HepG2 (cell line): ENCODE measurements at regions not wholly inside any gene's neighbourhood (a gene's known extent, or its start where the extent isn't known, plus 50 kb on each side); places are given as distances from the start of the nearest gene placed in this dataset.
A peak's percentile ranks its signal among the peaks of the same experiment; 100 is the strongest.

ENCODE experiments used
- ATAC-seq: fragments of 200-7000 bp; cut with Tn5 transposase; 3 replicates; pipeline ENCODE4 v1.9.1; 2020; ENCODE audit warnings: mild to moderate bottlenecking, moderate library complexity
- BruUV-seq: library from RNA; stranded (reverse); fragments of 400-500 nt; replicated peaks from 2 replicates; lab custom pipeline; 2021; lab: Mats Ljungman, UMichigan
- CTCF ChIA-PET: fragments of 300-600 bp; formaldehyde crosslinking; extraction: SDS; loops from one replicate; lab custom pipeline; 2021; ENCODE audit warnings: low total read pairs, inconsistent platforms, low intra/inter-chr PET ratio; lab: Yijun Ruan, JAX
- POLR2A ChIA-PET: fragments of 350-600 bp; sonication (Branson Sonifier 250); formaldehyde crosslinking; loops from one replicate; lab custom pipeline; 2020; ENCODE audit warnings: antibody characterized with exemption, inconsistent platforms; lab: Yijun Ruan, JAX
- DNase-seq: peaks from one replicate; pipeline ENCODE4 v3.0.0-alpha.2; 2015; ENCODE audit warnings: low spot score
- FAIRE-seq: peaks from 3 replicates; lab custom pipeline; 2011; peaks lifted over from hg19 to GRCh38; lab: Jason Lieb, UNC
- H2AFZ ChIP-seq: one replicate; pipeline ENCODE4 v1.6.1; 2011; ENCODE audit warnings: low read length, inconsistent platforms
- H3K27ac ChIP-seq: fragments of 300-600 bp; 3 replicates; pipeline ENCODE4 v1.8.0; 2011; ENCODE audit warnings: mixed run types, mild to moderate bottlenecking, mixed read lengths, low read length, inconsistent platforms; ENCODE audit not compliant: insufficient read depth; ENCODE audit errors: extremely low read length
- H3K27me3 ChIP-seq, 2 experiments: fragments of 200-600 bp in 1 of 2; 2 replicates in 1 of 2; 3 replicates in 1 of 2; pipeline versions ENCODE4 v1.6.0 to v1.8.0; 2011; ENCODE audit warnings: low read length in 2 of 2, mild to moderate bottlenecking in 2 of 2, moderate library complexity in 2 of 2, inconsistent platforms in 1 of 2; ENCODE audit not compliant: insufficient read depth in 2 of 2, control insufficient read depth in 1 of 2
- H3K36me3 ChIP-seq, 2 experiments: fragments of 200-600 bp in 1 of 2; replicated peaks in 1 of 2; 2 replicates in 1 of 2; 3 replicates in 1 of 2; pipeline versions ENCODE4 v1.5.1 to v1.8.0; 2011; ENCODE audit warnings: low read length in 2 of 2, inconsistent platforms in 1 of 2; ENCODE audit not compliant: insufficient read depth in 2 of 2, control insufficient read depth in 1 of 2
- H3K4me1 ChIP-seq: 2 replicates; pipeline ENCODE4 v1.5.1; 2012; ENCODE audit warnings: low read length, inconsistent platforms; ENCODE audit not compliant: insufficient read depth
- H3K4me2 ChIP-seq: 2 replicates; pipeline ENCODE4 v1.6.0; 2011; ENCODE audit warnings: low read depth, low read length, inconsistent platforms
- H3K4me3 ChIP-seq, 3 experiments: fragments of 200-600 bp in 1 of 3; sonication (generic), shearing (Covaris generic) in 1 of 3; replicated peaks in 1 of 3; 2 replicates each; pipeline ENCODE4 v1.5.1; 2011 to 2016; ENCODE audit warnings: low read length in 3 of 3, inconsistent platforms in 2 of 3, low read depth in 2 of 3, mild to moderate bottlenecking in 2 of 3, control low read depth in 1 of 3, mixed read lengths in 1 of 3; ENCODE audit not compliant: insufficient read depth in 1 of 3
- H3K79me2 ChIP-seq: one replicate; pipeline ENCODE4 v1.6.1; 2011; ENCODE audit warnings: low read length, inconsistent platforms; ENCODE audit not compliant: insufficient read depth
- H3K9ac ChIP-seq: 2 replicates; pipeline ENCODE4 v1.6.0; 2011; ENCODE audit warnings: mild to moderate bottlenecking, low read depth, low read length, inconsistent platforms; ENCODE audit not compliant: insufficient read depth
- H3K9me3 ChIP-seq: 2 replicates; pipeline ENCODE4 v1.5.1; 2012; ENCODE audit warnings: mild to moderate bottlenecking, low read length
- H4K20me1 ChIP-seq: 2 replicates; pipeline ENCODE4 v1.6.0; 2011; ENCODE audit warnings: inconsistent platforms, mild to moderate bottlenecking, low read length, moderate library complexity; ENCODE audit not compliant: insufficient read depth
- CEBPB ChIP-seq: IDR thresholded peaks from 2 replicates; pipeline ENCODE4 v1.6.1; 2011; ENCODE audit warnings: low read depth, low read length, improper control_type of control experiment, borderline replicate concordance
- DR1 ChIP-seq: sonication (generic); formaldehyde crosslinking; IDR thresholded peaks from 2 replicates; pipeline ENCODE4 v1.8.0; 2021; ENCODE audit warnings: mild to moderate bottlenecking, missing genetic modification reagents, inconsistent platforms
- FOXK2 ChIP-seq: fragments of 450-650 bp; IDR thresholded peaks from 2 replicates; pipeline ENCODE4 v1.6.1; 2016
- PAX8 ChIP-seq: sonication (generic); formaldehyde crosslinking; IDR thresholded peaks from 2 replicates; pipeline ENCODE4 v1.8.0; 2022; ENCODE audit warnings: mild to moderate bottlenecking, missing genetic modification reagents, borderline replicate concordance
- YY1 ChIP-seq: IDR thresholded peaks from 2 replicates; pipeline ENCODE4 v1.6.1; 2011; ENCODE audit warnings: low read length, low read depth, moderate library complexity, mild to moderate bottlenecking; ENCODE audit not compliant: insufficient read depth, insufficient replicate concordance
- WGBS: methylation state at CpG from one replicate; pipeline ENCODE4 v1.1.6; 2017; ENCODE audit warnings: low lambda C conversion rate; 5-methylcytosine and 5-hydroxymethylcytosine counted together
- in situ Hi-C: cut with HindIII; loops from 2 replicates; pipeline ENCODE4 v1.10.0; 2017; ENCODE audit warnings: low pct_unique_long_range_greater_than_20kb; ENCODE audit not compliant: extremely low pct_ligation_motif_present
- intact Hi-C: fragments of 100-400 bp; cut with micrococcal nuclease; formaldehyde crosslinking; loops from one replicate; pipeline ENCODE4 v1.10.0; 2022; ENCODE audit not compliant: unreplicated experiment
- TF ChIP-seq, protein P1 (sequence below): sonication (generic); formaldehyde crosslinking; IDR thresholded peaks from 2 replicates; pipeline ENCODE4 v1.9.0; 2021; ENCODE audit warnings: missing genetic modification reagents, borderline replicate concordance

GRCh38 chr3:21260507-21260906 lies 490.5 kb downstream of the ZNF385D start:
- DNase-seq = no peak
- POLR2A ChIA-PET = no interaction called here
- Histone ChIP-seq H2AFZ (no peak overlapping the region), H3K4me1 (no peaks in the 10 kb centered on the region), H3K9me3 (peaks cover 85% of the 10 kb centered on the region), H4K20me1 (no peaks in the 10 kb centered on the region), H3K79me2 (no peaks in the 10 kb centered on the region), H3K4me2 (no peak overlapping the region), H3K27me3 (no peaks in the 10 kb centered on the region), H3K4me3 (no peak overlapping the region), H3K36me3 (no peaks in the 10 kb centered on the region), H3K27ac (no peak overlapping the region), H3K9ac (no peak overlapping the region)
- in situ Hi-C loops (no loop called here), intact Hi-C loops (no loop called here)
- TF ChIP-seq DR1 (CRISPR knock-in tag) = no peak
- peak; percentile 35; the same call in 1 of the 2 replicates for TF ChIP-seq CEBPB
- TF ChIP-seq, protein P1, sequence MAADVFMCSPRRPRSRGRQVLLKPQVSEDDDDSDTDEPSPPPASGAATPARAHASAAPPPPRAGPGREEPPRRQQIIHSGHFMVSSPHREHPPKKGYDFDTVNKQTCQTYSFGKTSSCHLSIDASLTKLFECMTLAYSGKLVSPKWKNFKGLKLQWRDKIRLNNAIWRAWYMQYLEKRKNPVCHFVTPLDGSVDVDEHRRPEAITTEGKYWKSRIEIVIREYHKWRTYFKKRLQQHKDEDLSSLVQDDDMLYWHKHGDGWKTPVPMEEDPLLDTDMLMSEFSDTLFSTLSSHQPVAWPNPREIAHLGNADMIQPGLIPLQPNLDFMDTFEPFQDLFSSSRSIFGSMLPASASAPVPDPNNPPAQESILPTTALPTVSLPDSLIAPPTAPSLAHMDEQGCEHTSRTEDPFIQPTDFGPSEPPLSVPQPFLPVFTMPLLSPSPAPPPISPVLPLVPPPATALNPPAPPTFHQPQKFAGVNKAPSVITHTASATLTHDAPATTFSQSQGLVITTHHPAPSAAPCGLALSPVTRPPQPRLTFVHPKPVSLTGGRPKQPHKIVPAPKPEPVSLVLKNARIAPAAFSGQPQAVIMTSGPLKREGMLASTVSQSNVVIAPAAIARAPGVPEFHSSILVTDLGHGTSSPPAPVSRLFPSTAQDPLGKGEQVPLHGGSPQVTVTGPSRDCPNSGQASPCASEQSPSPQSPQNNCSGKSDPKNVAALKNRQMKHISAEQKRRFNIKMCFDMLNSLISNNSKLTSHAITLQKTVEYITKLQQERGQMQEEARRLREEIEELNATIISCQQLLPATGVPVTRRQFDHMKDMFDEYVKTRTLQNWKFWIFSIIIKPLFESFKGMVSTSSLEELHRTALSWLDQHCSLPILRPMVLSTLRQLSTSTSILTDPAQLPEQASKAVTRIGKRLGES = no peak
- TF ChIP-seq FOXK2 = no peak
- no TSS peak for BruUV-seq
- no peak for ATAC-seq
- WGBS = 11% methylated on average over 5 of the region's 5 CpGs
- no peak for FAIRE-seq
- CTCF ChIA-PET = no interaction called here

DNA sequence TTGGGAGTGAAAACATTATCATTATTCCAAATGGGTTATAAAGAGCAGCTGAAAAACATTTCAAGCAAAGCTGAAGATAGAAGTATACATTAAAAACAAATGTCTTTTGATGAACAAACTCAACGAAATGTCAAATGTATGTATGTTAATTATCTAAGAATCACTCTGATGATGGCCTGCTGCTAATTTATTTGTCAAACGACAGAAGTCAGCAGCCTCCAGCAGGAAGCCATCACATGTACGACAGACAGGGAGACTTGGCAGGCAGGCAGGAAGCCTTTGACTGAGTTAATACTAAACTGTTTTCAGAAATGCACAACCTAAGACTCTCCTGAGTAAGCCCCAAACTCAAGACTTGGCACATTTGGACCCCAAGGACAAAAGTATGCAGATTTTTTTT lies 491.1 kb downstream of the ZNF385D start:
- Histone ChIP-seq H3K9ac (no peak overlapping the region), H3K27ac (no peak overlapping the region), H2AFZ (no peak overlapping the region), H3K79me2 (no peaks in the 10 kb centered on the region), H3K9me3 (peaks cover 87% of the 10 kb centered on the region), H4K20me1 (no peaks in the 10 kb centered on the region)
- CTCF ChIA-PET = no interaction called here
- FAIRE-seq (no peak), DNase-seq (no peak)
- TF ChIP-seq YY1 (no peak), PAX8 (CRISPR knock-in tag) (no peak)
- TF ChIP-seq, all 625 proteins: peak for 0
- 4% methylated on average over 3 of the region's 3 CpGs for WGBS
- in situ Hi-C loops (no loop called here), intact Hi-C loops (no loop called here)
- no peaks in the 10 kb centered on the region for H3K4me1 ChIP-seq
- no peaks in the 10 kb centered on the region for H3K27me3 ChIP-seq
- H3K4me3 ChIP-seq = no peak overlapping the region
- no TSS peak for BruUV-seq
- POLR2A ChIA-PET = no interaction called here
- no peak for ATAC-seq
- H3K36me3 ChIP-seq = no peaks in the 10 kb centered on the region
- H3K4me2 ChIP-seq = no peak overlapping the region
